HG03460 (cell line): ENCODE measurements at regions not wholly inside any gene's neighbourhood (a gene's known extent, or its start where the extent isn't known, plus 50 kb on each side); places are given as distances from the start of the nearest gene placed in this dataset.

Source experiments
- ATAC-seq: cut with Tn5 transposase; IDR thresholded peaks from one replicate; pipeline ENCODE4 v1.9.1; 2021; ENCODE audit not compliant: unreplicated experiment

GRCh38 chr11:106327637-106328036, 250.2 kb downstream of the AASDHPPT start:
- ATAC-seq = no peak

- no peak for ATAC-seq
Measured at GRCh38 chr11:106329273-106330018, 252.0 kb downstream of the AASDHPPT start.

DNA sequence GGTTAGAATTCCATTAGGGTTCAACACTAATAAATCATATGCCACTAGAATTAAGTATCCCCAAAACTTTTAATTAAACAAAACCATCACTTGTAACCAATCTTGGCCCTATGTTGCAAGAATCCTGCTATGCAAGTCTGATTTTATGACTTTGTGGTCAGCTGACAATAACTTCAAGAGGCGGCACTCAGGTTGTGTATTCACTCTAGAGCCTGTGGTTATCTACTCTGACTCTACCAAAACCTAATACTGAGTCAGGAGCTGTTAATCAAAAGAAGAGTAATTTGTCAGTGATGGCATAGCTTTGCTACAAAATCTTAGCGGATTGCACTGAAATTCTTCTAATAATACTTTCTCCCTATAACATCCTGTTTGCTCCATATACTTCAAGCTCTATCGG, 253.7 kb downstream of the AASDHPPT start:
- no peak for ATAC-seq

- ATAC-seq = no peak
Measured at GRCh38 chr11:106333678-106334077, 256.2 kb downstream of the AASDHPPT start.

DNA sequence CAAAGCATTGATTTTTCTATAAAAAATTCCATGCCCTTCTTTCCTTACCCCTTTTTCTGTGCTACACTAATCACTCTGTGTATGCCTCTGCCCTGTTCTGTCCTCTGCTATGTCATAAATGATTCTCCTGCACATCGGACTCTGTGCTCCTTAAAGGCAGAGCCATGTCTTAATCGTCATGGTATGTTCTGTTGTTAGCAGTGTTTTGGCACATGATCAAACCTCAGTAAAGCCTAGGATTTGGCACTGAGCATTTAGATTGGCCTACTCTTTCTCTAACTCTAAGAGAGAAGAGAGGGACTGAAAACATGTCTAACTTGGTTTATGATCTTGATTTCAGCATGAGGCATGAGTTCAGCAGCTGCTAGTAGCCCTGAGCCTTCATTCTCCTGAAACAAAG, 266.9 kb downstream of the AASDHPPT start:
- ATAC-seq = no peak

DNA sequence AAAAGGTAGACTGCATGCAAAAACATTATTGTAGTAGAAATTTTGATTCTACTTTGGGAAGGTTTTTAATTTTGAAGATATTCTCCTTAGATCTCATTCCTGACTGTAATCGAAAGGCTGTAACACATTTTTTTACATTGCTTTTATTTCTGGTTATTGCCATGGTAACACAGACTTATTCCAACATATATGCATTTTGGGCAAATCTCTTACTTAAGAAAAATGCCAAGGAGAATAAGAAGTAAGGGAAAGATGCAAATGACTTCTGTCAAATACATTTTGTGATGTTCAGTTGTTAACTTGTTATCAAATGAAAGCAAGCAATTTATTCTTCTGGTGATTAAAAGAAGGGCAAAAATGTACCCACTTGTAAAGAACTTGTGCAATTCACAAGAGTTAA, 267.5 kb downstream of the AASDHPPT start:
- ATAC-seq = no peak

DNA sequence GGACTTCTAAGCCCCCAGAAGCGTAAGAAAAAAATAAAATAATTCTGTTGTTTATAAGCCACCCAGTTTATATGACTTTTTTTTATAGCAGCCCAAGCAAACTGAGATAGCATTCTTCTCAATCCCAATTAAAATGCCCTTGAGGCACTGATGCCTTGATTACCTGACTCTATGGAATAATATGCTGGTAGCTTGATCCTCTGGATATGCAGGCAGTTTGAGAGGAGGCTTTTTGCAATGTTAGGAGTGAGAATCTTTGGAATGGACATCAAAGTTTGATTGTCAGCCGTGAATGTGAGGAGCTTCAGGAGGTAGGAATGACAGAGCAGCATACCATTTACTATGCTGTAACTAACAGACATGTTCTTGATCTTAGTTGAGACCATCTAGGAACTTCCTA, 275.6 kb downstream of the AASDHPPT start:
- ATAC-seq = no peak

DNA sequence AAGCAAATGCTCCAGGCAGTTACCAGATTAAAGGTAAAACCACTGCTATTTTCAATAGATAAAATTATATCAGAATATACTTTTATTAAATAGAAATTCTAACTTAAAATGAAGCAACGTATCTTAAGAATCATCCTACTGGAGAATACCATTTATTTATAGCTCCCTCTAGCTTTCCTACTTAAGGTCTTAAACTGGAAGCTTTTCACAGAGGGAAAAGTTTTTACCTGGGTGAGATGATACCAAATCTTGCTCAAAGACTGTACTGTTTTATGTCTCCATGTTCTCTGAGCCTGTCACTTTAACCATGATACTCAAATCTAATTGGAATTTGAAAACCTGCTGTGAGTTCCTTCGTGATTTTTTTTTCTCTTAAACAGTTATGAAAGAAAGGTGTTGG, 291.8 kb downstream of the AASDHPPT start:
- no peak for ATAC-seq

DNA sequence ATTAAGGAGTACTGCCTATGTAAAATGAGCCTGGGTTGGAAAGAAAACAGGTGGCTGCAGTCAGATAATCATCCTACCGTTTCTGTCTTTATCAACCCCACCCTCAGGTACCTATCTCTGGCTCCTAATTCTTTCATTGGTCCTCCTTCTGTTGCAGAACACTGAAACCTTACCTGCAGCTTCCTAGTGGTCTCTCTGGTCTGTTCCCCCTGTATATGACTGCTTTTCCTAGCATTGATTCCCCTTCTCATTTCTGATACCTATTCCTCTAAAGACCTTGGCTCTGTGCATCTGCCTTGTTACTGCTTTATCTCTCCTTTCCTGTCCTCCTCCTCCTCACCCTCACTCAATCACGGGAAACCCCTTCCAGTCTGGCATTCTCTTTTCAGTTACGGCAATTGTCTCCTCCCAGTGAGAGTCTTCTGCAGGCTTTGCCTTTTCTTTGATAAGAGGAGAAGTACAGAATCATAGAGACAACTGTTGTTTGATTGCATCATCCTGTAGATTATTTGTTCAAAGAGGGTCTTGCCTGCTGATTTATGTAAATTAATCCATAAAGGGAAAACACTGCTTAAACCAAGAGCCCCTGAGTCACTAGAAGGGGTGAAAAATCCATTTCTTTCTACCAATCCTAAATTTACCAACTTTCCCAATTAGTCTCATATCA, 301.2 kb downstream of the AASDHPPT start:
- no peak for ATAC-seq

- ATAC-seq = no peak
Measured at GRCh38 chr11:106379265-106379664, 301.8 kb downstream of the AASDHPPT start.

DNA sequence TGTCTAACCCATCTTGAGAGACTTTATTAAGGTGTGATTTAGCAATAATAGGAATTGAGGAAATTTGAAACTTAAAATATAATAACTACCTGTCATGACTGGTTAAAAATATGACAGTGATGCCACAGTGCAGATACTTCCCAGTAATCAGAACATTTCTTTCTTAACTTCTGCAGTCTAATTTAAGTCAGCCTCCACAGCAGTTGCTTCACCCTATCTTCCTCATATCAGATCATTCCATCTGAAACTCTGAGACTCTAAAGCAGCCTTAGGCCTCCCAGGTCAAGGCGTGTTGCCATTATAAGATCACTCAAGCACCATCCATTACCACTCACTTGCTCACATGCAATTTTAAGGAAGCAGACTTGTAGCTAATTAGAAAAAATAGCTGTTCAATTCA, 302.2 kb downstream of the AASDHPPT start:
- ATAC-seq = no peak

DNA sequence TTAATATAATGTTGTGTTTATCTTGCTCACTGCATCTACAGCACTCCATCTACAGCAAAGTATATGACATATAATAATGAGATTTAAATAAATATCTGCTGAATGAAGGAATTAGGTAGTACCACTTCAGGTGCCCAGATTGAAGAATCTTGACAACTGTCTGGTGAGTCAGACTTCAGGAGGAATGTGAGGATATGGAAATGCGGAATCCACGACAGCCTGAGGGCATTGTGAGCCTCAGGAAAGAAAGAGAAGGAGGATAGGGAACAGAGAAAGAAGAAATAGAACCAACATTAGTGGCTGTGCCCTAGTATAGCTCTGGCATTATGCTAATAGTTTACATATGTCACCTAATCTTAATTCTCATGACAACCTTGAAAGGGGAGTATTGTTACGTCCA, 304.4 kb downstream of the AASDHPPT start:
- no peak for ATAC-seq

DNA sequence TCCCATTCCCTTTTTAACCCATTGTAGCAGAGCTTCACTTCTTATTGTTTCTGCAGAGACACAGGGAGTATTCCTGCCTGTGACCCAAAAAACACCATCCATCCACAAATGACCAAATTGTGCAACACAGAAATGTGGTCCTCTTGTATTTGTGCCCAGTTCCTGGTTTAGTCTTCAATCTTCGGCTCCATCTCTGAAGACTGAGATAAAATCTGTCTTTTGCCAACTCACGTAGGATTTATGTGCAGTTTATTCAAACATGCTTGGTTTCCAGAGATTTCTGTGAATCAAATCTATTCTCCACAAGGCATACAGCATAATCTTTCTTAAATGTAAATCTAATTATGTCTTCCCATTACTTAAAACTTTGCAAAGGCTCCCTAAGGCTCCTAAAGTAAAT, 307.0 kb downstream of the AASDHPPT start:
- ATAC-seq = no peak

GRCh38 chr11:106386519-106386918, 309.1 kb downstream of the AASDHPPT start:
- ATAC-seq = no peak

DNA sequence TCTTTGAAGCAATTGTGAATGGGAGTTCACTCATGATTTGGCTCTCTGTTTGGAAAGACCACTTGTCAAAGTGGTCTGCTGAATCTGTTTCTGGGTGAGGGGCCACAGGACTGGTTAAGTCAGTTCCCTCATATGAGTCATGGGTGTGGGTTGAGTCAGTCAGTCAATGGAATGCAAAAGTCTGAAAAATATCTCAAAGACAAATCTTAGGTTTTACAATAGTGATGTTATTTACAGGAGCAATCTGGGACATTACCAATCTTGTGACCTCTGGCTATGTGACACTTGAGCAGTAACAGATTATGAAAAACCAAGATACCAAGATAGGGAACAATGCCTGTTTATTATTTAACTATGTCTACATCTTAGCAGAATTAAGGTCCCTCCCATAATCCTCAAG, 311.6 kb downstream of the AASDHPPT start:
- no peak for ATAC-seq

DNA sequence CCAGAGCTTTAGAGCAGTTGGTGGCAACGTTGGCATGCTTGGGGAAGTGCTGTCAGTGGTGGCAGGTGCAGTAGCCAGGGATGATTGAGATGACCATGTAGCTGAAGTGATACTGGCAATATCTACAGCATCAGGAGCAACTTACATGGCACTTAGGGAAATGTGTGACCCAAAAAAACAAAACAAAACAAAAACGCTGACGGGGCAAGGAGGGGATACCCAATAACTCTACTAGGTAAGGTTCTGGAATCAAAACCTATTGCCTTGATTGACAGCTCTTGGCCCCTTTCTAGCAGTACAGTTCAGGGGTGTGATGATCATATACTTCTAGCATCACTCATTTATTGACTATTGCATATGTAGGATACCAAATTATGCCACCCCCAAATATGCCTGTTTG, 312.6 kb downstream of the AASDHPPT start:
- no peak for ATAC-seq

DNA sequence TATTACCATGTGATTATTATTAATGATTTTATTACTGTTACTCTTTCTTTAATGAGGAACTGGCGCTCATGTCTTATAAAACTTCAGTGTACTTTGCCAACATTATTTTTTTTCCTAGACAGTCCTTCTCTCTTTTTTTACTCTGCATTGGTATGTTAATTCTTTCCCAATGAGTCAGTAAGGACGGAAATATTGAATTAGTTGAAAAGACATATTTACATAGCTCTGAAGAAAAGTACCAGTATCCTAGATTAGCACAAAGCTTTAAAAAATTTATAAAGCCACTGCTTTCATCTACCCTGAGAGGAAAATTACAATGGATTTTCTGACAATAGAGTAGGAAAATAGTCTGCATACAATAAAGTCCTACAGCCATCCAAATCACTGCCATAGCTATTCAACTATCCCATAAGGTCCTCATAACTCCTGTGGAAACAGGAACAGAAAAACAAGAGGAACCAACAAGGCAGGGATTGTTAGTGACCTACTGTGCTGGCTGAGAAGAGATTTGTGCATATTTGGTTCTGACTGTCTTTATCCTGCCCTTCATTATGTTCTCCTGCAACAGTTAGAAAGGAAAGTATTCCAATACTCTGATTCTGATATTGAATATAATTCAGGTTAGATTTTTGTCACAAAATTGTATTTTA, 314.4 kb downstream of the AASDHPPT start:
- ATAC-seq = no peak

DNA sequence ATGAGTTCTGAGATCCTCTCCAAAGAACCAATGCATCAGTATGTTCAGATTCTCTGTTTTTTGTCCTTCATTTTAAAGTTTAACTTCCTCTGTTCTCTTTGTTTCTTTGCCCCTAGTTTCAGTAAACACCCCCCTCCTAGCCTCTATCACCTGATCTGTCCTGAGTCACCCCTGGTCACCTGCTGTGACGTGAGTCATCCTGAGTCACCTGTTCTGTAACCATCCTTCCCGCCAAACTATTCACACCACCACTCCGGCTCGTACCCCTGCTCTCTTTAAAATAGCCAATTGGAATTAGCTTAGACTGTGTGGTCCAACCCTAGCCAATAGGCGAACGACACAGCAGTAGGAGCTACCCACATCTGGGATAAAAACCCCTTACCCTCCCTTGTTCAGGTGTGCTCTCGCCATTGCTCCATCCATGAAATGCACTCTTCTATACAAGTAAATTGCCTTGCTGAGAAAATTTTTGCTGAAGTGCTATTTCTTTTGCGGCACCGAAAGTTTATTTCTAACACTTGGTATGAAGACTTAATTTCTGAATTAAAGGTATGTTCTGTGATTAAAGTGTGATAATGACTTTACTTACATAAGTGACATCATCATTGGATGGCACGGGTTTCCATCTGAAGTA, 318.4 kb downstream of the AASDHPPT start:
- ATAC-seq = no peak

DNA sequence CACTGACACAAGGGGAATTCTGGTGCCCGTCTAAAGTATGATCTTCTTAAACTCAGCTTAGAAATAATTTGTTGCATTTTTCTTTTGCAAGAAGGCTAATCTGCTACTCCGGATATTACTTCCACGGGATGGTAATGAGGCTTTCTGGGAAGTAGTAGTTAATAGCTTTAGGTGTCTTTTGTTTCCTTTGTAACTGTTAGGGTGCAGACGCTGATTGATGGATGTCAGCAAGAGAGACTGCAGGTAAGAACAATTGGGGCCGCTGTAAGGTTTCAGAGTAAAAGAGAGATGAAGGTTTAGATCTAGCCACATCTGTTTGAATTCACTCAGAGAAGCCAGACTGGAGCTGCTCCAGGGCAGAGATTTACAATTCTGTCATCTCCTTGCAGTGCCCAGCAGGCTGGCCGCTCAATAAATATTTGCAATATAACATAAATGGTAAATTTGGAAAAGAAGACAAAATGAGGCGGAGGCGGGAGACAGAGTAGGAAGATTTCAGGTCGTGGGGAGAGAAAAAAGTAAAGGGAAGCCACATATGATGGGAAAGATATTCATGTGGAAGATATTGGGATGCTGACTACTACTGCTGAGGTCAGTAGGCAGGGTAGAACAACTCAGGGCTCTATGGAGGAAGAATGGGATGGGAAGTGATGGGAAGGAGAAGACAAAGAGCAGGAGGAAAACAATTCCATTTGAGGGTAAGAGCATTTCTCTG, 320.5 kb downstream of the AASDHPPT start:
- no peak for ATAC-seq

GRCh38 chr11:106398502-106399075, 321.1 kb downstream of the AASDHPPT start:
- ATAC-seq = no peak

- ATAC-seq = no peak
Measured at GRCh38 chr11:106399076-106399511, 321.6 kb downstream of the AASDHPPT start.
